ENCODE measurements at regions not wholly inside any gene's neighbourhood (a gene's known extent, or its start where the extent isn't known, plus 50 kb on each side); places are given as distances from the start of the nearest gene placed in this dataset.

- TF ChIP-seq CTCF (IDR thresholded peaks at IDR 0.05; ENCODE audit: low read depth, low read length, poor library complexity, severe bottlenecking) (no peak), EZH2phosphoT487 (IDR thresholded peaks at IDR 0.05; ENCODE audit: borderline replicate concordance, low read length) (no peak)
These were observed 420.9 kb upstream of the ATP2B1 start for GRCh38 chr12:90129366-90130030.
